ENCODE measurements at regions not wholly inside any gene's neighbourhood (a gene's known extent, or its start where the extent isn't known, plus 50 kb on each side); places are given as distances from the start of the nearest gene placed in this dataset.

GRCh38 chrX:113920661-113921060 lies 663.2 kb upstream of the HTR2C start:
- peaks cover 4% of the 10 kb centered on the region for H3K4me1 Mint-ChIP-seq
- no peak overlapping the region for H3K27ac Mint-ChIP-seq
- intact Hi-C loops (cut with micrococcal nuclease) = no loop called here
- ChIA-PET CTCF (no interaction called here), POLR2A (no interaction called here)
- ATAC-seq (ENCODE audit: low read depth) (no peak), DNase-seq (no peak)
- H3K36me3 Mint-ChIP-seq (ENCODE audit: low read depth) = no peaks in the 10 kb centered on the region
- H3K9me3 Mint-ChIP-seq = no peaks in the 10 kb centered on the region
- TF ChIP-seq CTCF (IDR thresholded peaks at IDR 0.05) = no peak
- H3K4me3 Mint-ChIP-seq = no peak overlapping the region
- no peaks in the 10 kb centered on the region for H3K27me3 Mint-ChIP-seq

- ChIA-PET POLR2A (no interaction called here), CTCF (no interaction called here)
- Mint-ChIP-seq H3K4me3 (no peak overlapping the region), H3K9me3 (no peaks in the 10 kb centered on the region), H3K36me3 (ENCODE audit: low read depth) (no peaks in the 10 kb centered on the region), H3K27me3 (no peaks in the 10 kb centered on the region), H3K27ac (no peak overlapping the region), H3K4me1 (peaks cover 4% of the 10 kb centered on the region)
- ATAC-seq (ENCODE audit: low read depth) (no peak), DNase-seq (no peak)
- intact Hi-C loops (cut with micrococcal nuclease) = loop anchor here (10.0 kb wide), 1 partner anchor 175 kb away; no protein-coding TSS in a partner anchor
- TF ChIP-seq CTCF (IDR thresholded peaks at IDR 0.05) = no peak
Observed at GRCh38 chrX:113919387-113919786, 664.5 kb upstream of the HTR2C start.

- Mint-ChIP-seq H3K36me3 (ENCODE audit: low read depth) (no peaks in the 10 kb centered on the region), H3K27ac (no peak overlapping the region), H3K4me3 (no peak overlapping the region), H3K27me3 (no peaks in the 10 kb centered on the region), H3K4me1 (peaks cover 13% of the 10 kb centered on the region), H3K9me3 (no peaks in the 10 kb centered on the region)
- ATAC-seq (ENCODE audit: low read depth) = no peak
- intact Hi-C loops (cut with micrococcal nuclease) = no loop called here
- no peak for DNase-seq
- no peak for TF ChIP-seq CTCF (IDR thresholded peaks at IDR 0.05)
- POLR2A ChIA-PET = no interaction called here
- CTCF ChIA-PET = no interaction called here
Observed at GRCh38 chrX:113906168-113906567, 677.7 kb upstream of the HTR2C start.

- ATAC-seq (ENCODE audit: low read depth) (no peak), DNase-seq (no peak)
- Mint-ChIP-seq H3K4me1 (peaks cover 3% of the 10 kb centered on the region), H3K27ac (no peak overlapping the region), H3K9me3 (peaks cover 2% of the 10 kb centered on the region), H3K27me3 (no peaks in the 10 kb centered on the region), H3K4me3 (no peak overlapping the region), H3K36me3 (ENCODE audit: low read depth) (no peaks in the 10 kb centered on the region)
- intact Hi-C loops (cut with micrococcal nuclease) = no loop called here
- POLR2A ChIA-PET = no interaction called here
- CTCF ChIA-PET = no interaction called here
- TF ChIP-seq CTCF (IDR thresholded peaks at IDR 0.05) = no peak
Observed at GRCh38 chrX:113892891-113893290, 691.0 kb upstream of the HTR2C start.

- H3K27me3 Mint-ChIP-seq = no peaks in the 10 kb centered on the region
- ATAC-seq (ENCODE audit: low read depth) = no peak
- peaks cover 2% of the 10 kb centered on the region for H3K9me3 Mint-ChIP-seq
- no peak overlapping the region for H3K4me3 Mint-ChIP-seq
- no peak for DNase-seq
- H3K4me1 Mint-ChIP-seq = peaks cover 3% of the 10 kb centered on the region
- no peaks in the 10 kb centered on the region for H3K36me3 Mint-ChIP-seq (ENCODE audit: low read depth)
- no peak for TF ChIP-seq CTCF (IDR thresholded peaks at IDR 0.05)
- ChIA-PET CTCF (no interaction called here), POLR2A (no interaction called here)
- intact Hi-C loops (cut with micrococcal nuclease) = no loop called here
- no peak overlapping the region for H3K27ac Mint-ChIP-seq
Observed at GRCh38 chrX:113892401-113892800, 691.5 kb upstream of the HTR2C start.
